IPS-NIHi7 (cell line): ENCODE measurements at regions not wholly inside any gene's neighbourhood (a gene's known extent, or its start where the extent isn't known, plus 50 kb on each side); places are given as distances from the start of the nearest gene placed in this dataset.

Source experiments
- DNase-seq: peaks from one replicate; pipeline ENCODE4 v3.0.0; 2012; ENCODE audit warnings: mixed read lengths; ENCODE audit errors: extremely low spot score

- no peak for DNase-seq
These were observed 137.3 kb upstream of the CWC22 start for GRCh38 chr2:180144338-180144813.

GRCh38 chr2:180143633-180144337 is 136.7 kb upstream of the CWC22 start:
- no peak for DNase-seq

- no peak for DNase-seq
These were observed 134.5 kb upstream of the CWC22 start for GRCh38 chr2:180141600-180141999.

DNA sequence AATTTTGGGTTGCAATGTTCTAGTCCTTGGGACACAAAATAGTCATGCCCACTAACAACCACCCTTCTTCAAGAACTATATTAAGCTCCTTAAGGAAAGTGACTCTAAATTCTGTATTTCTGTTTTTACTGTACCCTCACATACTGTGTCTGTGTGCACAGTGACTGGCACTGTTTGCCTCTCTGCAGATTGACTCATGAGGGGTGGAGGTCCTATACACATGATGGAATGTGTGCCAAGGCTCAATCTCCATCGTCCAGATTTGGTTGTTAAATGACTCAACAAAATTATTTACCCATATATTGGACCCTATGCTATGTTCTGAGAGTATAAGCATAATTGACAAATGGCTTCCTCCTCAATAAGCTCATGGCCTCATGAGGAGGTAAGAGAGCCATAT is 126.6 kb upstream of the CWC22 start:
- no peak for DNase-seq

- DNase-seq = no peak
These were observed 123.3 kb upstream of the CWC22 start for GRCh38 chr2:180130403-180130802.

DNA sequence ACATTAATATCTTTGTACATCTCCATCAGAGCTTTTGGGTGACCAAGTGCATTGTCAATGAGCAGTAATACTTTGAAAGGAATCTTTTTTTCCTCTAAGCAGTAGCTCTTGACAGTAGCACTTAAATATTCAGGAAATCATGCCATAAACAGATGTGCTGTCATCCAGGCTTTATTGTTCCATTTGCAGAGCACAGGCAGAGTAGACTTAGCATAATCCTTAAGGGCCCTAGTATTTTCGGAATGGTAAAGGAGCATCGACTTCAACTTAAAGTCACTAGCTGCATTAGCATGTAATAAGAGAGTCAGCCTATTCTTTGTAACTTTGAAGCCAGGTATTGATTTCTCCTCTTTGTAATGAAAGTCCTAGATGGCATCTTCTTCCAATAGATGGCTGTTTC is 121.8 kb upstream of the CWC22 start:
- DNase-seq = no peak

GRCh38 chr2:180125245-180125962 is 118.3 kb upstream of the CWC22 start:
- peak; percentile 82 for DNase-seq

- DNase-seq = peak; percentile 41
These were observed 117.4 kb upstream of the CWC22 start for GRCh38 chr2:180124273-180125139.

DNA sequence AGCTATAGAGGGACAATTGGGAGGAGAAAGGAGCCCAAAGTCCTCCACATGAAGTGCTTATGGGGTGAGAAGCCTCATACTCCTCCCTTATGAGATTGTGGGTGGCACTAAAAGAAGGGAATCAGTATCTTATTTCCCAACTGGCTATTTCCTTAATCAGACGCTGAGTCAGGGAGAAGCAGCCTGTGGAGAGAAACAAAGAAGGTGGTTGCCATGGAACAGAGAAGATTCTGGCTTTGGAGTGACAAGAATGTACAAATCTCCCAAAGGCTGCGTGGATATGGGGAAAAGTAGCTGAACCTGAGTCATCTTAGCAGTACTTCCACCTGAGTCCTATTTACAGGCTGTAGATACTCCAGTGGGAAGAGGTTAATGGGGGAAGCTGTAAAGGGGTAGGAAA is 115.8 kb upstream of the CWC22 start:
- no peak for DNase-seq

DNA sequence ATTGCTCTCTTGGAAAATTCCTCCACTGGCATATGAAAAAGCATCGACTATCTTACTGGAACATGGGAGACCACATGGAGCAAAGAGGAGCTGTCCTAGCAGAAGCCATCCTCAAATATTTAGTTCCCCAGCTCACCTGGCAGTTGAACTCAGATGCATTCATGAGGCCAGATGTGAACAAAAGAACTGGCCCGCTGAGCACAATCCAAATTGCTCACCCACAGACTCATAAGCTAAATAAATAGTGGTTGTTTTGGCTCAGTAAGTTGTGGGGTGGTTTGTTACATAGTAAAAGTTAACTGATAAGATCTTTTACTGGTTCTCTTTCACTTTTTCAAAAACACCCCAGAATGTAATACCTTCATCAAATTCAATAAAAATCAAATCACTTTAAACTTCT is 108.6 kb upstream of the CWC22 start:
- DNase-seq = no peak

DNA sequence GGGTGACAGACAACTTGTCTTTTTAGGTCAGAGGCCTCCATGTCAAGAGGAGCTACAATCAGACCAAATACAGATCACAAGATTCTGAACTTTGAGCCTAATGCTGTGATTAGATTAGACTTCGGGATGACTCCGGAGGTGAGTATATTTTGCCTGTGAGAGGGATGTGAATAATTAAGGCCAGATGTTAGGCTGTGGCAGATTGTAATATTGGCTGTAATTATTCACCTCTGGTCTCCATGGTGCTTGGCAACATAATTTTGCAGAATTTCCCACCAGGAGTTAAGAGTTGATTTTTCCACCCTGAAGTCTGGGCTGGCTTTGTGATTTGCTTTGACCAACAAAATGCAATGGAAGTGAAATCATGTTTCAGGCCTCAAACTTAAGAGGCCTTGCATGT is 108.2 kb upstream of the CWC22 start:
- no peak for DNase-seq

DNA sequence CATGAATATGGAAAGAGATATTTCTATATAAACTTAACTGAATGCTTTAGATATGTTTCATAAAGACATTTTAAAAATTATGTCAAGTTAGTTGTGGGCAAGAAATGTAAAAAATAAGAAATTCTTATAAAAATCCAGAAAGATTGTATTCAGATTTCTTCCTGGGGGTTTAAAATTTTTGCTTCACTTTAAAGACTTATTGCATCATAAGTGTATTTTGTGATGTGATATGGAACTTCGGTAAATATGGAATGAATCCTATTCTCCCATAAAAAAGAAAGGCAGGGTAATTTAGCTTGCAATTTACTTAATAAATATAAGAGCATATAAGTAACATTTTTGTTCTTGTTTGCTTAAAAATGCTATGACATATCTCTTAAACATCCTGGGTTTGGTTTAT is 104.8 kb upstream of the CWC22 start:
- DNase-seq = no peak

DNA sequence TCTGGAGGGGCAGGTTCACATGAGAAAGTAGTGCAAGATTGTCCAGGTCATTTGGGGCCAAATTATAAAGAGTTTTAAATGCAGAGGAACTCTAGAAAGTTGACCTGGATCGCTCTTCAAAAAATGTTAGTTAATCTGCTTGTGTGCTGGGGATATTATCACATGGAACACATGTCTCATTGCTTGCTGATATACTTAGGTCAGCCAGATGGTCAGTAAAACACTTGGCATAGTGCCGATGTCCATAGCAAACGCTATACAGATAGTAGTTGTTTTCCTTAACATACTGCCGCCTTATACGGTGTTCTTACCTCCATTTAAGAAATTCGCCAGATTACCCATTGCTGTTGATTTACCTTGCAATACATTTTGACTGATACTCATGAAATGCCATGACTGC is 103.4 kb upstream of the CWC22 start:
- no peak for DNase-seq

GRCh38 chr2:180101846-180102245 is 94.7 kb upstream of the CWC22 start:
- no peak for DNase-seq

DNA sequence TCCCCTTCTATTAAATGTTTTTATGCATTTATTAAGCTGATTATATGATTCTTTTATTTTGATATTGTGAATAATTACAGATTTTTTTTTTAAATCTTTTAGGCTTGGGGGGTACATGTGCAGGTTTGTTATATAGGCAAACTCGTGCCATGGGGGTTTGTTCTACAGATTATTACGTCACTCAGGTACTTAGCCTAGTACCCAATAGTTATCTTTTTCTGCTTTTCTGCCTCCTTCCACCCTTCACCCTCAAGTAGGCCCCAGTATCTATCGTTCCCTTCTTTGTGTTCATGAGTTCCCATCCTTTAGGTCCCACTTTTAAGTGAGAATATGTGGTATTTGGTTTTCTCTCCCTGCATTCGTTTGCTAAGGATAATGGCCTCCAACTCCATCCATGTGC is 92.2 kb upstream of the CWC22 start:
- no peak for DNase-seq

DNA sequence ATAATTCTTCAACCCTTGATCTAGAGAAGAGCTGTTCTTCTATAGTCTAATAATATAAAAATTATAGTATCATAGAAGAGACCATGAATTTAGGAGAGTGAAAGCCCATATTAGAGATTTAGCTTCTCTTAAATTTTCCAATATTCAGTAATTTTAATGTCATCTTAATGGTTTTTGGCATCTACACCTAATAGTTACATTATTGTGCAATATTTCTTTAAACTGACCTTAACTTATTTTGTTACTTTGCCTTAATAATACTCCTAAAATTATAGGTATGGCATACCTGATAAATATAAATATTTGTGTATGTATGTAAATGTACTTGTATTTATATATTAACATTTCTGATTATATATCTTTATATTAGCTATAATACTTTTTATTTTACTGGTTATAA is 78.0 kb upstream of the CWC22 start:
- no peak for DNase-seq

DNA sequence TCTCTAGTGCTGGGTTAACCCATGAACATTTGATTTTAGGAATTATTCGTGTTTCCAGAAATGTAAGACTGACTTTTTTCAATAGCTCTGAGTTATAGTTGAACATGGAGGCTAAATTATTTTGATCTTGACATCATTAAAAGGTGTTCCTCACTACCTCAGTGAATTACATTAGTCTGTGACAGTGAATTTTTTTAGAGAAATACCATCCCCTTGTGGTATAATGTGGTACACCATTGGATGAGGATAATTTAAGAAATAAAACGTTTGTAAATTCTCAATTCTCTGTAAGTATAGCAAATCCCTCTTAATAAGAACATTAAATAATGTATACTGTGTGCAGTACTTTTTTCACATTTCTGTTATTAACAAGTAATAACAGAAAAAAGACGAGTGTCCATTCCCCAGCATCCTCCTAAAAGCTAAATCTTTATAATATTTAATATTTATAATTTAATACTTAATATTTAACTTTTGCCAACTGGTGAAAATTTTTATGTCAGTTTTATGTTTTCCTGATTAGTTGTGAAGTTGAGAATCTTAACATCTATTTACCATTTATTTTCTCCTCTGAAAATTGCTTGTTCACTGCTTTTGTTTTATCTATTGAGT is 70.3 kb upstream of the CWC22 start:
- DNase-seq = peak; percentile 18

GRCh38 chr2:180075870-180076269 is 68.8 kb upstream of the CWC22 start:
- no peak for DNase-seq

GRCh38 chr2:180071797-180072196 is 64.7 kb upstream of the CWC22 start:
- no peak for DNase-seq

DNA sequence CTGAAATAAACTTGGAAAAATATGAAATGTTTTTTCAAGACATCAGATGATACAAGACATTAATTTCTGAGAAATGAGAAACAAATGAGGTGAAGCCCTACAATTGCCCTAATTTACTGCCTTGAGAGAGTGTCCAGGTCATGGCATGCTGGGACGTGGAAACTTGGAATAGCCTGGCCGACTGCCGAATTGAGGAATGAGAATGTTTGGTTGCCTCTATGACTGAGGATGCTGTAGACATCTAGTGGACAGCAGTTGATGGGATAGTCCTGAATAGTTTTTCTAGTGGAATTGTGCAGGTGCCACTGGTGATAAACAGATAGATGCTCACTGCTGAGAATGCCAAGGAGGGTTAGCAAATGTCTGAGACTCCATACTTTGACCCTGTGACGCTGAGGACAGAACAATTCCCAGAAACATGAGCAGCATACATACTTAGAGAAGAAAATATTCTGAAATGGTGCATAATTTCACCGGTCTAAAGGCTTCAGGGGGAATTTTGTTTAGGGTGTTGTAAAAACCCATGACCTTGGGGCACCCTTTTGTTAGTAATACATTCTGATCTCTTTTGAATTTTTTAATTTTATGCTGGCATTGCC is 56.5 kb upstream of the CWC22 start:
- no peak for DNase-seq

DNA sequence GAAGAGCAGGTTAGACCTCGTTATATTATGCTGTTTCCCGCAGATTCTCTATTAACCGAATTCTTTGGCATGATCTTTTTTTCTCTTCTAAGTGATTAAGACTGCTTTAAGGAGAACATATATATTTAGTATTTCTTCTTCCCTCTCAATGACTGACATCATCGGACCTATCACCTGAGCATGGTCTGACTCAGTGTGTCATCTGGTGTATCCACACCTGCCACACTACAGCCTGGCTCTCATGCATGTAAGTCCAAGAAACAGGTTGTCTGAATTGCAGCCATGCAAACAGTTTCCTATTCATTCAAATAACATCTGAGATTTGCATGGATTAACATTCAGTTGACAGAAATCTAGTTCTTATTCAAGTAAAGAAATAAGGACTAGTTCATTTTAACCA is 55.1 kb upstream of the CWC22 start:
- no peak for DNase-seq

GRCh38 chr2:180061546-180061945 is 54.4 kb upstream of the CWC22 start:
- no peak for DNase-seq
